IPS DF 19.7 (cell line): ENCODE measurements at regions not wholly inside any gene's neighbourhood (a gene's known extent, or its start where the extent isn't known, plus 50 kb on each side); places are given as distances from the start of the nearest gene placed in this dataset.

Experiments
- DNase-seq: peaks from one replicate; pipeline ENCODE4 v3.0.0-alpha.2; 2013; ENCODE audit warnings: low read depth, low spot score

DNA sequence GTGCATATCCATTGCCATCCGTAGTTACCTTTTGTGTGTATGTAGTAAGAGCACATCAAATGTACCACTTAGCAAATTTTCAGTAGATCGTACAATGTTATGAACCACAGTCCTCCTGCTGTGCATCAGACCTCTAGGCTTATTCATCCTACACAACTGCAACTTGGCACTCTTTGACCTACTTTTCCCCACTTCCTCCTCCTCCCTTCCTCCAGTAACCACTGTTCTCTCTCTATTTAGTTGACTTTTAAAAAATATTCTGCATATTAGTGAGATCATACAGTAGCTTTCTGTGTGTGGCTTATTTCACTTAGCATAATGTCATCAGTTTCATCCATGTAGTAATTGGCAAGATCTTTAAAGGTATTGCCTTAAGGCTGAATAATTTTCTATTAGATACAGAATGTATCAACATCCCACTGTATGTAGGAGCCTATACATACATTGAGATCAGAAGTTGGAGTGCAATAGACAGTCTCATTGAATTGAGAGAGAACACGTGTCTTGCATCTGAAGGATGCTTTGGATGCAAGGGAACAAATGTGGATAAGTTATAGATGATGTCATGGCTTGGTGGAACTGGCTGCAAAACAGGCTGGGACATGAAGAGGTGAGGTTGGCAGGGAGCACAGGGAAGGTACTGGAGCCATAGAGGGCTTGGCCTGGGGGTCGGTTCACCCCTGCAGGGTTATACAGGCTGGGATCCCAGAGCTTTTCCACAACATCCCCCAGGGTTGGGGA, 83.0 kb upstream of the FAM180A start:
- DNase-seq = no peak

DNA sequence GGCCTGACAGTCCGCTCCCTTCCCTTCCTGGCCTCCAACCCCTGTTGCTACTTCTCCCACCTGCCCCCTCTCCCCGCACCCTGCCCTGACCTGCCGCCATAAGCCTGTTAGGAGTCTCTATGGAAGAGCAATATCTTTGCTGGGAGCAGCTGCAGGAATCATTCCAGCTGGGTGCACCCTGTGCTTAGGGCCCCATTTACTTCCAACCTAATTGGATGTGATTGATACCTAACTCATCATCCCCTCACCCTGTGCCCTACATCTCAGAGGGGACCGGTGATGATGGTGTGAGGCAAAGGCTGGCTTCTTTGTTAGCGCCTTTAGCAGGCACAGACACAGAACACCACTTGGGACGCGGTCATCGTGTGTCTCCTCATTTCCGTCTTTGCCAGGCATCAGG, 80.0 kb upstream of the FAM180A start:
- DNase-seq = no peak

DNA sequence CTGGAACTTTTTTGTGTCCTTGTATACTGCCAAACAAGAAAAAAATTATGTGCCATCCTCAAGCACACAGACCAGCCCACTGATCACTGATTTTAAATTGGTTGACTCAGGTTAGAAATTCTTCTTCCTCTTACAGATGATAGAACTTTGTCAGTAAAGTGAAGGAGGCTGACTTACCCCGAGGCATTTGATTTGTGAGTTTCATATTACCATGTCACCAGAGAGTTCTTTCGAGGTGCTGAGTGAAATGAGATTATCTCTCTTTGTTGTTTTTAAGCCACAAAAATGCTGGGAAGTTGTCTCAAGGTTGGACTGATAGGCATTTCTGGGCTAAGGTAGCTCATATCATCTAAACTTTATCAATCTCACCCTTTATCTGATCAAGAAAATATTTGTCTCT, 78.8 kb upstream of the FAM180A start:
- no peak for DNase-seq

GRCh38 chr7:135825406-135825805, 76.8 kb upstream of the FAM180A start:
- DNase-seq = no peak

DNA sequence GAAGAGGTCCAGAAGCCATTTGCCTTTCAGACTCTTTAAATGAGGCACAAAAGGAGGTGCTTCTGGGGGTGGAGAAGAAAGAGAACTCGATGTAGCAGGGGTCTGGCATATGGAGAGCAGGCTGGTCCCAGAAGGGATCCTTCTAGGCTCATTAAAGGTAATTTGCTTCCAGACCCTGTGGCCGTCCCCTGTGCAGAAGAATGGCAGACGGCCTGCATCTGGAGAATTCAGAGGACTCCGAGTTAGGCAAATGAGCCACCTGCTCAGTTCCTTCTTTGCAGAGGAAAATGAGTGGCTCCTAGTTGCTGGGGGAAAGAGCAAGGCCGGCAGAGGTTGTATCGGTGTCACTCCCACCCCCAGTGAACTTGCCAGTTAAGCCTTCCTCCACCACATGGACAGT, 73.8 kb upstream of the FAM180A start:
- no peak for DNase-seq

DNA sequence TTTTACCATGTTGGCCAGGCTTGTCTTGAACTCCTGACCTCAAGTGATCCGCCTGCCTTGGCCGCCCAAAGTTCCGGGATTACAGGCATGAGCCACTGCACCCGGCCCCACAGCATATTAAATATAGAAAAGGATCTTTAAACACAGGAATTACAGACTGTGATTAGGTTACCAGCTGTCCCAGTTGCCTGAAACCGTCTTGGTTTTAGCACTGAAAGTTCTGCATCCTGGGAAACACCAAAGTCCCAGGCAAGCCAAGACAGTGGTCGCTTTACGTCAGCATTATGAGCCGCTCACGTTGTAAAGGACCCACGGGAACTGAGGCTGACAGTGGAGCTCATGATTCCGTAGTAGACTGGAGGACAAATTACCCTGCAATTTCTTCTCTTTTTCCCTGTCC, 69.0 kb upstream of the FAM180A start:
- no peak for DNase-seq

- no peak for DNase-seq
These were observed 66.4 kb upstream of the FAM180A start for GRCh38 chr7:135815033-135815432.

DNA sequence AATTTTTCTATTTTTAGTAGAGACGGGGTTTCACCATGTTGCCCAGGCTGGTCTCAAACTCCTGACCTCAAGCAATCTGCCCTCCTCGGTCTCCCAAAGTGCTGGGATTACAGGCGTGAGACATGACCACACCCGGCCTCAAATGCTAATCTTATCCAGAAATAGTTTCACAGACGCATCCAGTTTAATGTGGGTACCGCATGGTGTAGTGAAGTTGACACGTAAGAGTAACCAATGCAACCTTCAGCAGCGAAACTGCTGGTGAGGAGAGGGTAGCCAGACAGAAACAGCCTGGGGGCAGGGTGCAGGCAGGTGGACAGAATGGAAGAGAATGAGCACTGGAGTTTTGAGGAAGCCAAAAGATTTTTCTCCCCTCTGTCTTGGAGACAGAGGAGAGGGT, 63.5 kb upstream of the FAM180A start:
- DNase-seq = no peak

DNA sequence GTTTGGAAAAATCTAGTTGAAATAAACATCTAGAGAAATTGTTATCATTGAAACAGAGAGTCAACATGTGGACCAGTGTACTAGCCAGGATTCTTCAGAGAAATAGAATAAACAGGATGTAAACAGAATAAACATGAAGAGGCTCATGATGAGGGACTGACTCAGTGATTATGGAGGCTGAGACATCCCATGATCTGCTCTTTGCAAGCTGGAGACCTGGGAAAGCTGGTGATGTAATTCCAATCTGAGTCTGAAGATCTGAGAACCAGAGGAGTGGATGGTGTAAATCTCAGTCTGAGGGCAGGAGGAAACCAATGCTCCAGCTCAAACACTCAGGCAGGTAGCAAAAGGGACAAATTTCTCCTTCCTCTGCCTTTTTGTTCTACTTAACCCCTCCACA, 62.9 kb upstream of the FAM180A start:
- no peak for DNase-seq

GRCh38 chr7:135808206-135808605, 59.6 kb upstream of the FAM180A start:
- no peak for DNase-seq

- no peak for DNase-seq
These were observed 54.5 kb upstream of the FAM180A start for GRCh38 chr7:135803143-135803542.

DNA sequence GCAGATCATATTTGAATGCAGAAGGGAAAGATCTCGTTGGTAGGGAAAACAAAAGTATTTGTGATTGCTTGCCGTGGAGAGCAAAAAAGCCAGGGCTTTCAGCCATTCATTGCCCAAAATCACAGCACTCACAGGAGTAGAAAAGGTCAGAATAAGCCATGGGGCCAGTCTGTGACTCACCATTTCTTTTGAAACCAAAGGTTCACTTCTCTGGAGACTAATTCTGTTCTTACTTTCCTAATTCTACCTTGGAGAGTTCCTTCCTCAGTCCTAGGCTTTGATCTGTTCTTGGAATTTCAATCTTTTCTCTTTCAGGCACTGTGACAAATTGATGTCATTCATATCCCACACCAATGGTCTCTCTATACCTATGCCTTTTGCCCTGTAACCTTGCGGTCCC, 54.1 kb upstream of the FAM180A start:
- DNase-seq = no peak

DNA sequence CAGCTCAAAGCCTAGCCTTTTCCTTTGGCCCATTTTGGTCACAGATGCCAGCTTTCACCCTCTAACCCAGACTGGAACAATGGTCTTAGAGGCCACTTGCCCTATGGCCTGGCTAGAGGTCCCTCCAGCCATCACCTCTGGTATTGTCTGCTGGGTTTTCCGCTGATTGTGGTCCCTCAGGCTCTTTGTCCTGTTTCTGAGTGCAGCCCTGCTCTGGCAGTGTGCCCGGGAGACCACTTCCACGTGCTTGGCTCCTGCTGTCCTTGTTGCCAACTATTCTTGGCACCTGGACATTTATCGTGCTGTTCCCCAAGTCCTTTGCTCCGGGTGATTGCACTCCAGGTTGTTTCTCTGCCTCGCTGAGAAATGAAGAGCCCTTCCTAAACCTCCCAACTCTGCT, 53.3 kb upstream of the FAM180A start:
- DNase-seq = no peak

DNA sequence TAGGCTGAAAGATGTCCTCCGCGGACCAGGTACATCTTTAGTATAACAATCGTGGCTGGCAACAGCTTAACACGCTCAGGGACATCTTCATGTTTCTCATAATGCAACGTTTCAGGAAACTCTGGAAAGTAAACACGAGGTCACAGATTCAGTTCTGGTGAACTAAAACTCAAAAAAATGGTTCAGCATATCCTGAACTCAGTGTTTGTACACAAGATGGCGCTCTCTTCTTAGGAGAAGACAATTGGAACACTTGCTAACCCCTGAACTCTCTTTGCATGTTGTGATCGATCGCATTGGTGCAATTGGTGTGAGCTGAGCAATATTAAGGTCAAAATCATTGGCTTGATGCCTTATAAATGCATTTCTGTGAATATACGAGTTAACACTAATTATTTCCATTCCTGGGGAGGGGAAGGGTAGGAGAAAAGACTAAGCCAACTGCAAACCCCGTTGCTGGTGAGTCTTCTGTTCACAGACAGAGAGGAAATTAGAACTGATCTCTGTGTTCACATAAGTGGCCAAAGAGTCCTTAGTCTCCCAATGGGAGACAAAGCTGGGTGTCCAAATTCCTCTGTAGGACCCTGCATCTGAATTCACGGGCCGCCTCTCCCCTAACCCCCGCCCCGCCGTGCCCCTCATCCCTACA, 52.6 kb upstream of the FAM180A start:
- peak; percentile 23 for DNase-seq

- DNase-seq = peak; percentile 15
These were observed 51.9 kb upstream of the FAM180A start for GRCh38 chr7:135800560-135800959.

DNA sequence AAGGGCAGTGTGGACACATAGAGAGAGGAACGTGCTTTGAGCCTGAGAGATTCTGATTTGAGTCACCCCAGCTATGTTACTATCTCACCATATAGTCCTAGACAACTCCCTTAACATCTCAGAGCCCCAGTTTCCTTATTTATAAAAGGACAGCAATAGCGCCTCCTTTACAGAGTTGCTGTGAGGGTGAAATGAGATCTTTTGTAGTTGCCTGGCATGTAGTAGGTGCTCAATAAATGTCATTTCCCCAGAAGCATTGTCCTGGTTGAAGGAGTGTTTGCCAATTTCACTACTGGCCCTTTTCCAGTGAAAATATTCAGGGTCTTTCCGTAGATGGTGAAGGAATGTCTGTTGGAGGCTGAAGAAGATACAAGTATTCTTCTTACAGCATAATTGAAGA, 51.3 kb upstream of the FAM180A start:
- no peak for DNase-seq
